Central memory CD8-positive, alpha-beta T cell (primary cell): ENCODE measurements at regions not wholly inside any gene's neighbourhood (a gene's known extent, or its start where the extent isn't known, plus 50 kb on each side); places are given as distances from the start of the nearest gene placed in this dataset.

Source experiments
- ATAC-seq: fragments of 150-1000 bp; cut with Tn5 transposase; replicated peaks from 2 replicates; pipeline ENCODE4 v1.10.0; 2022; ENCODE audit warnings: mild to moderate bottlenecking, moderate FRiP score, moderate number of reproducible peaks; ENCODE audit not compliant: poor library complexity, severe bottlenecking; ENCODE audit errors: extremely low read depth
- DNase-seq, 2 donors: peaks; one replicate each; pipeline ENCODE4 v3.0.0; 2021; ENCODE audit warnings: low spot score in 2 of 2
- H3K27ac Mint-ChIP-seq: one replicate; pipeline ENCODE4 v1.8.0; 2022; ENCODE audit warnings: low read depth, mild to moderate bottlenecking, moderate library complexity, mixed read lengths
- H3K27me3 Mint-ChIP-seq: one replicate; pipeline ENCODE4 v1.8.0; 2022; ENCODE audit warnings: mixed read lengths
- H3K36me3 Mint-ChIP-seq: one replicate; pipeline ENCODE4 v1.8.0; 2022; ENCODE audit warnings: mild to moderate bottlenecking, moderate library complexity, mixed read lengths; ENCODE audit not compliant: insufficient read depth
- H3K4me1 Mint-ChIP-seq: one replicate; pipeline ENCODE4 v1.8.0; 2022; ENCODE audit warnings: mixed read lengths
- H3K4me3 Mint-ChIP-seq: one replicate; pipeline ENCODE4 v1.8.0; 2022; ENCODE audit warnings: mild to moderate bottlenecking, moderate library complexity, mixed read lengths
- H3K9me3 Mint-ChIP-seq: one replicate; pipeline ENCODE4 v1.8.0; 2022; ENCODE audit warnings: mixed read lengths

DNA sequence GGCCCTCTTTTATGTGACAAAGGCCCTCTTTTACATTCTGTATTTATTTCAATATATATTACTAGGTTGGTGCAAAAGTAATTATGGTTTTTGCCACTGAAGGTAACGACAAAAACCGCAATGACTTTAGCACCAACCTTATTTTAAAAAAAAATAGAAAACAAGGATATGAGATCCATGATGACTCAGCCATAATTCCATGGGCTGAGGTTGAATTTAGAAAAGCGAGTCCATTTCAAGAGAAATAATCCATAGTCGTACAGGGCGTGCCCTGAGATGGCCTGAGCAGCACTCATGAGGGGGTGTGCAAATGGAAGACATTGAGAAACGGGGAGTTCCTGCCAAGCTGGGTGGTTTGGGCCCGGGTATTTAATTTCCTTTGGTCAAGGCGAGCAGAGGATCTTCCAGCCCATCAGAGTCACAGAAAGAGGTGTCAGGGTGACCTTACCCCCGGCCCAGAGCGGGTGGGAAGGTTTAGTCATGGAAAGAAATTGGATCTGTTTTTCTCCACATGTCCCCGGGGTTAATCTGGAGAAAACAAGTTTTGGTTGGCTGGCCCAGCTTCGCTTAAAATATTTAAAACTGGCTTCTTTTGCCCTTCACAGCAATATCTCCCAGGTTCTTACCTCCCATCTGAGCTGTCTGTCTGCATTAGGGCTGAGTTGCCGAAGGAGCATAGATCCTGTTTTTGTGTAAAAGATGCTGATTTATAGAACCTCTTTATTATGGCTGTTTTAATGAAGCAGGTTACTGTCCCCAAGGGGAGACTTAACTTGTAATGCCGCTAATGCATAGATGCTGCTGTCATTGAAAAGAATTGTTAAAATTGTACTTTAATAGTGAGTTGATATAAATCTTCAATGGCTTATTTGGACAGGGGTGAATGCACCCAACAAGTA, 255.6 kb downstream of the PREX1 start:
- Mint-ChIP-seq H3K4me1 (no peaks in the 10 kb centered on the region), H3K36me3 (peaks cover 3% of the 10 kb centered on the region), H3K4me3 (no peak overlapping the region), H3K27ac (no peak overlapping the region), H3K27me3 (peaks cover 41% of the 10 kb centered on the region), H3K9me3 (no peaks in the 10 kb centered on the region)
- no peak for DNase-seq
- ATAC-seq: no peak

- Mint-ChIP-seq H3K27ac (no peak overlapping the region), H3K4me3 (no peak overlapping the region), H3K36me3 (peaks cover 3% of the 10 kb centered on the region), H3K27me3 (peaks cover 53% of the 10 kb centered on the region), H3K9me3 (no peaks in the 10 kb centered on the region), H3K4me1 (no peaks in the 10 kb centered on the region)
- ATAC-seq: no peak
- DNase-seq: no peak
Measured at GRCh38 chr20:48569679-48570078, 258.1 kb downstream of the PREX1 start.

GRCh38 chr20:48568520-48568919, 259.3 kb downstream of the PREX1 start:
- DNase-seq: no peak
- Mint-ChIP-seq H3K27me3 (peaks cover 55% of the 10 kb centered on the region), H3K36me3 (peaks cover 3% of the 10 kb centered on the region), H3K27ac (no peak overlapping the region), H3K4me3 (no peak overlapping the region), H3K4me1 (no peaks in the 10 kb centered on the region), H3K9me3 (no peaks in the 10 kb centered on the region)
- ATAC-seq: no peak

DNA sequence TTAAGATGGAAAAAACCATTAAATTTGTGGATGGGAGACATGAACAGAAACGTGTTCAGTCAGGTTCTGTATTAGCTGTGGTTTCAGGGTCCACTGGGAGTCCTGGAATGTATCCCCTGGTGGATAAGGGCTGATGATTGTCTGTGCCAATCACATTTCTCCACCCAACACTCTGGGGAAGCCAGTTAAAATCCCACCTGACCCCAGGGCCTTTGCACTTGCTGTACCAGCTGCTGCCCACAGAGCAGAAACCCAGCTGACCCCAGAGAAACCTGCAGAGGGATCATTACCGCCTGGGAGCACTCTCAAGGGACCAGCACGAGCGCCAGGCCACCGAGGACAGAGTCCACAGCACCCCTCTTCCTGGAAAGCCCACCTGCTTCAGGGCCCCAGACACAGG, 260.7 kb downstream of the PREX1 start:
- DNase-seq (no peak), ATAC-seq (no peak)
- no peak overlapping the region for H3K27ac Mint-ChIP-seq
- H3K27me3 Mint-ChIP-seq: peaks cover 55% of the 10 kb centered on the region
- no peak overlapping the region for H3K4me3 Mint-ChIP-seq
- H3K9me3 Mint-ChIP-seq: no peaks in the 10 kb centered on the region
- H3K36me3 Mint-ChIP-seq: peaks cover 2% of the 10 kb centered on the region
- no peaks in the 10 kb centered on the region for H3K4me1 Mint-ChIP-seq

GRCh38 chr20:48564982-48565539, 262.7 kb downstream of the PREX1 start:
- no peak overlapping the region for H3K27ac Mint-ChIP-seq
- ATAC-seq: no peak
- H3K4me1 Mint-ChIP-seq: no peaks in the 10 kb centered on the region
- DNase-seq: no peak
- no peak overlapping the region for H3K4me3 Mint-ChIP-seq
- no peaks in the 10 kb centered on the region for H3K36me3 Mint-ChIP-seq
- peaks cover 43% of the 10 kb centered on the region for H3K27me3 Mint-ChIP-seq
- no peaks in the 10 kb centered on the region for H3K9me3 Mint-ChIP-seq

DNA sequence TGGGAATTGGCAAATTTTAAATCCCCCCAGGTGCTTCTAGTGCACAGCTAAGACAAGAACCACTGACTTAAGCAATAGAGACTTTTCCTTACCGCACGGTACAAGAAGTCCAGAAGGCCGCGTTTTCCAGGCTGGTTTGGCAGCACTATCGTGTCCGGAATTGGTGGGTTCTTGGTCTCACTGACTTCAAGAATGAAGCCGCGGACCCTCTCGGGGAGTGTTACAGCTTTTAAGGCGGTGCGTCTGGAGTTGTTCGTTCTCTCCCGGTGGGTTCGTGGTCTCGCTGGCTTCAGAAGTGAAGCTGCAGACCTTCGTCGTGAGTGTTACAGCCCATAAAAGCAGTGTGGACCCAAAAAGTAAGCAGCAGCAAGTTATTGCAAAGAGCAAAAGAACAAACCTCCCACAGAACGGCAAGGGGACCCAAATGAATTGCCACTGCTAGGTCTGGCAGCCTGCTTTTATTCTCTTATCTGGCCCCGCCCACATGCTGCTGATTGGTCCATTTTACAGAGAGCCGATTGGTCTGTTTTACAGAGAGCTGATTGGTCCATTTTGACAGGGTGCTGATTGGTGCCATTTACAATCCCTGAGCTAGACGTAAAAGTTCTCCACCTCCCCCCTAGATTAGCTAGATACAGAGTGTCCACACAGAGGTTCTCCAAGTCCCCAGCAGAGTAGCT, 264.5 kb downstream of the PREX1 start:
- Mint-ChIP-seq H3K27me3 (peaks cover 30% of the 10 kb centered on the region), H3K36me3 (no peaks in the 10 kb centered on the region), H3K27ac (no peak overlapping the region), H3K4me3 (no peak overlapping the region), H3K4me1 (no peaks in the 10 kb centered on the region), H3K9me3 (no peaks in the 10 kb centered on the region)
- ATAC-seq (no peak), DNase-seq (no peak)

DNA sequence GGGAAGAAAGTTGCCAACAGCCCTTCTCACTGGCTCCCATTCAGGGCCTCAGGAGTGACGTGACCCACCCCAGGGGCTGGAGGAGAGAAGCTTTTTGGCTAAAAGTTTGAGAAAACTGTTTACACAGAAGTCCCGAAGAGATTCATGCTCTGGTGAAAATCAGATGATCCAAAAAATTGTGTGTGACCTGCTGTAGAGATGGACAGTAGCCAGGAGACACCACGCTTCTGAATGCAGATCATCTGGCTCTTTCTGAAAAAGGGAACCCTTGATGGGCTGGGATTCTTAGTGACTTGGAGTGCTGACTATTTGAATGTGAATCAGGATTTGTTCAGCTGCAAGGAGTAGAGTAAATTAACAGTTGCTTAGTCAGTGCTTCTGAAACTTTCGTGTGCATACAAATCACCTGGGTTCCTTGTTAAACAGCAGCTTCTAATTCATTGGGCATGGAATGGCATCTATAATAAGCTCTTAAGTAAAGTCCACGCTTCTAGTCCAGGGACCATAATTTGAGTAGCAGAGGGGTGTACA, 265.1 kb downstream of the PREX1 start:
- Mint-ChIP-seq H3K4me1 (no peaks in the 10 kb centered on the region), H3K9me3 (no peaks in the 10 kb centered on the region), H3K36me3 (no peaks in the 10 kb centered on the region), H3K4me3 (no peak overlapping the region), H3K27ac (no peak overlapping the region), H3K27me3 (peaks cover 23% of the 10 kb centered on the region)
- no peak for DNase-seq
- no peak for ATAC-seq

DNA sequence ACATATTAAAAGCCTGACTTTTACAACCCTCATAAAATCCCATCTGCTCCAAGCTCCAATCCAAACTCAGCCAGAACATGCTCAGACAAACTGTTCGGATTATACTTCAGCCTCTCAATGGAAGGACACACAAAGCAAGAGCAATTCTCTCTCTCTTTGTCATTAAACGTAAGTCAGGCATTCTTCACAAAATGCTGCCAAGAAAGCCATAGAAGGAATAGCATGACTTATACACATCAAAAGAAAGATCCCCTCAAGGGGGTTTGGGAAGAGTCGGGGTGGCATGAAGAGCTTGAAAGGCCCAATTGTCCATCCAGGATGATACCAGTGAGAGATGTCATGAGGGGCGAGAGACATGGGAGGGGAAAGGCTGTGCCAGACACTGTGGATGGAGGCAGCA, 268.9 kb downstream of the PREX1 start:
- no peak for DNase-seq
- ATAC-seq: no peak
- Mint-ChIP-seq H3K27me3 (no peaks in the 10 kb centered on the region), H3K36me3 (no peaks in the 10 kb centered on the region), H3K4me3 (no peak overlapping the region), H3K4me1 (no peaks in the 10 kb centered on the region), H3K27ac (no peak overlapping the region), H3K9me3 (no peaks in the 10 kb centered on the region)

- H3K4me3 Mint-ChIP-seq: no peak overlapping the region
- no peaks in the 10 kb centered on the region for H3K9me3 Mint-ChIP-seq
- no peaks in the 10 kb centered on the region for H3K36me3 Mint-ChIP-seq
- no peak for DNase-seq
- H3K4me1 Mint-ChIP-seq: no peaks in the 10 kb centered on the region
- no peak for ATAC-seq
- H3K27me3 Mint-ChIP-seq: no peaks in the 10 kb centered on the region
- H3K27ac Mint-ChIP-seq: no peak overlapping the region
Measured at GRCh38 chr20:48557380-48557779, 270.4 kb downstream of the PREX1 start.

DNA sequence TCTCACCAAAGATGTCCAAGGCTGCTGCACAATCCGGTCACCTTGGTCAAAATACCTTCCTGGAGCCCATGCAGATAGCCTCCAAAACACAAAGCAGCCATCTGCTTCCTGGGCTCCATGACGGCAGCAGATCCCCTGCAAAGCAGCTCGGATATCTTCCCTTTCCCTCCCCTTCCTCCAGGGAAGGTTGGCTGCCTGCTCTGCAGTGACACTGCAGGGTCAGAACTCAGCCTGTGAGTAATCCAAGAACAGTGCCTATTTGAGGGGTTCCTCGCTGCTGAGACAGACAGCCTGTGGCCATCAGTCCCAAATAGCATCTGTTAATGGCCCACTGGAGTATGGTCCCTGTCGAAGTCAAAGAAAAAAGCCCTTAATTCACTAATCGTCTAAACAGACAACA, 270.8 kb downstream of the PREX1 start:
- H3K4me3 Mint-ChIP-seq: no peak overlapping the region
- H3K9me3 Mint-ChIP-seq: no peaks in the 10 kb centered on the region
- no peaks in the 10 kb centered on the region for H3K27me3 Mint-ChIP-seq
- no peaks in the 10 kb centered on the region for H3K36me3 Mint-ChIP-seq
- H3K4me1 Mint-ChIP-seq: no peaks in the 10 kb centered on the region
- no peak overlapping the region for H3K27ac Mint-ChIP-seq
- ATAC-seq (no peak), DNase-seq (no peak)

DNA sequence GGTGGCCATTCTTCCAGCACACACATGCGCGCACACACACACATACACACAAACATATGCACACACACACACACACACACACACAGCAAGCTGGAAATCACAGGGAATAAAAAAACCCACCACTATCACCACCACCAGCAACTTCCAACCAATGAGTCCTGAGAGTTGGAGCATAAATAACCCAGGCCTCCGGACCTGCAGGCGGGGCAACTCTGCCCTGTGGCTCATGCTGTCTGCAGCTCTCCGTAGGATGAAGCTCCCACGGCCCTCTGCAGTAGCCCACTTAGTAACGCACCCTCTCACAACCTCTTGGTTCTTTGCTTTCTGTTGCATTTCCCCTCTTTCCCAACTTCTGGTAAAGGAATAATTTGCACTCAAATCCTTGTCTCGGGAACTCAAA, 275.2 kb downstream of the PREX1 start:
- DNase-seq (no peak), ATAC-seq (no peak)
- Mint-ChIP-seq H3K36me3 (no peaks in the 10 kb centered on the region), H3K4me1 (no peaks in the 10 kb centered on the region), H3K27me3 (peaks cover 20% of the 10 kb centered on the region), H3K9me3 (no peaks in the 10 kb centered on the region), H3K27ac (no peak overlapping the region), H3K4me3 (no peak overlapping the region)

- no peak for DNase-seq
- Mint-ChIP-seq H3K4me3 (no peak overlapping the region), H3K9me3 (no peaks in the 10 kb centered on the region), H3K27ac (no peak overlapping the region), H3K36me3 (no peaks in the 10 kb centered on the region), H3K27me3 (peaks cover 23% of the 10 kb centered on the region), H3K4me1 (no peaks in the 10 kb centered on the region)
- ATAC-seq: no peak
Measured at GRCh38 chr20:48550814-48551213, 277.0 kb downstream of the PREX1 start.

DNA sequence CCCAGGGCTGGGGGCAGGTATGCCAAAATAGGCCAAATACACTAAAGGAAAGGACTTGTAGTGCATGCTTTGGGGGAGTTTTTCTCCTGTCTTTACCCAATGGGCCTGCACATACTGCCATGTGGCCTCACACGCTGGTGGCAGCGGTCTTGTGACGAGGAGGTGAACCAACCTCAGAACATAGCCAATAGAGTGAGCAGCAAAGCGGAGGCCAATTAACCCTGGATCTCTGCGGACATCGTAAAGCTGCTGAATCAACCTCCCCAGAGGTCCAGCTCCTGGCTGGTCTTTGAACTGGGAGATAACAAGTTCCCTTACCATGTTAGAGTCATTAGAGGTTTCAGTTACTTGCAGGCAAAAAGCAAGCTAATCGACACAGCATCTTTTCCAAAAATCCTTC, 280.1 kb downstream of the PREX1 start:
- H3K4me1 Mint-ChIP-seq: no peaks in the 10 kb centered on the region

More for the DNA sequence above, 280.1 kb downstream of the PREX1 start:
- Mint-ChIP-seq H3K27ac (no peak overlapping the region), H3K9me3 (no peaks in the 10 kb centered on the region), H3K4me3 (no peak overlapping the region), H3K27me3 (peaks cover 54% of the 10 kb centered on the region), H3K36me3 (peaks cover 3% of the 10 kb centered on the region)
- no peak for DNase-seq
- ATAC-seq: no peak
